NCI-H187 treated with DMSO at 0.1 percent for 48 hours (cell line): ENCODE measurements at regions not wholly inside any gene's neighbourhood (a gene's known extent, or its start where the extent isn't known, plus 50 kb on each side); places are given as distances from the start of the nearest gene placed in this dataset.
"Not testable (repeated sequence)": the region's sequence is repeated elsewhere in the genome, so short reads cannot be mapped to it uniquely, and the experiment has no call there.

ENCODE experiments used
- DNase-seq: peaks from one replicate; lab custom pipeline; 2025; lab: John Stamatoyannopoulos, UW

DNA sequence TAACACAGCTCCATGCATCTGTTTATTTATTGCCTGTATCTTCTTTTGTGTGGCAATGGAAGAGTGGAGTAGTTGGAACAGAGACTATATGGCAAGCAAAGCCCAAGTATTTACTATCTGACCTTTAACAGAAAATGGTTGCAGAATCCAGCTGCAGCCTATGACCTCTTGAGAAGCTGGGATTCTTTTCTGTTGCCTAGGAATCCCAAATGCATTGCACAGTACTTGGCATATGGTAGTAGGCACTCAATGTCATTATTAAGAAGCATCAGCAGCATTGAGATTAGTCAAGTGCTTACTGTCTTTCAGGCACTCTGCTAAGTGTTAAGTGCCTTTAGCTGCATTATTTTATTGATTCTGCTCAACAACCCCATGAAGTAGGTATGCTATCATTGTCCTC is 331.6 kb downstream of the CCDC85A start:
- peak; percentile 91 for DNase-seq

DNA sequence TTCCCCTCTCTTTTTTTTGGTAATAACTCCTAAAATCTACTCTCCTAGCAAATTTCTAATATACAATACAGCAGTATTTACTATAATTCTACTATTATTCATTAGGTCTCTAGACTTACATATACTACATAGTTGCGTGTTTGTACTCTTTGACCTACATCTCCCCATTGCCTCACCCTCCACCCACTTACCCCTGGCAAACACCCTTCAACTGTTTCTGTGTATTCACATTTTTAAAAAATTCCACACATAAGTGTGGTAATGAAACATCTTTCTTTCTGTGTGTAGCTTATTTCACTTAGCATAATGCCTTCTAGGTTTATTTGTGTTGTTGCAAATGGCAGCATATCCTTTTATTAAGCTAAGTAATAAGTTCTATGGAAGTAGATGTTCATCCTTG is 336.0 kb downstream of the CCDC85A start:
- no peak for DNase-seq

DNA sequence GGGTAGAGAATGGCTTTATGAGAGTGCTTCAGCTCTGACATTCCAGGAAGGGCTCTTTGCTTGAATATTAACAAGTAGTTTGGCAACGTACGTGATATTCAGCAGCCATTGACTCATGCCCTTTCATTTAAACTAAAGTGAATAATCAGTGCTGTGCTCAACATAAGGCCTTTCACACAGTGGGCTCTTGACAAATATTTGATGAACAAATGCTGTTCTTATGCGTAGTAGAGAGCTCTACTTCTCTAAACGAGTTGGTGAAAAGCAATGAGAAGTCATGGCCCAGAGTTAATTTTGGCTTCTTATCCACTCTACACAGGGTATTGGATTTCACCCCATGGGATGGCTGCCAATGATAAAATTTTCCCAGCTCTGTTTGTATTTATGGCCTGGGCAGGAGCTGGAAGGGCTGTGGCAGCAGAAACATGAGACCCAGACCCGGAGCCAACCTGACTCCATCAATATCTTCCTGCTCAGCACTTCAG is 338.9 kb downstream of the CCDC85A start:
- peak; percentile 87 for DNase-seq

DNA sequence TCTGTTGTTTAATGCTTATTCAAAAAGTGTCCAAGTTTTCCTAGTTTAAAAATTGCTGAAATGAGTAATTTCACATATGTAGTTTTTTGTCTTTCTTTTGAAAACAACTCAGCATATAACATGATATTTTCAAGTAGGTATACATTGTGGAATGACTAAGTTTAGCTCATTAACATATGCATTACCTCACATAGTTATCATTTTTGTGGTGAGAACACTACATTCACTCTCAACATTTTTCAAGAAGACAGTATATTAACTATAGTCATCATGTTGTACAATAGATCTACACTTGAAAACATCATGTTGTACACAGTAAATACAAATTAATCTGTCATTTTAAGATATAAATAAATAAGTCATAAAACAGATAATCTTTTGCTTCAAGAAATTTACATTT is 340.0 kb downstream of the CCDC85A start:
- no peak for DNase-seq

- no peak for DNase-seq
These were observed 348.1 kb downstream of the CCDC85A start for GRCh38 chr2:56531668-56532420.

DNA sequence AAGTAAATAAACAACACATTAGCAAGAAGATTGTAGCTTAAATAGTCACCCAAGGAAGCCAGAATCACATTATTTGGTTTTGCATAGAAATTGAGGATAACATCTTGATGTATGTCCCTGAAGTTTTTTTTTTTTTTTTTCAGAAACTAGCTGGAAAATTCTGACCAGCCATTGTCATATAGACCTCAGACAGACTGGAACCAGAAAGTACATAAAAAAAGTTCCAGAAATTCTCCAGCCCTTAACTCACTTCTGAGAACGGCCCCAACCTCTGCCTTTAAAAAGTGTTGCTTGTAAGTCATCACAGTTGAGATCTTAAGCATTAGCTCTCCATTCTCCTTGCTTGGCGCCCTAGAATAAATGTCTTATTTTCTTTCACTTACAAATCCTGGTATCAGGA is 350.5 kb downstream of the CCDC85A start:
- no peak for DNase-seq

DNA sequence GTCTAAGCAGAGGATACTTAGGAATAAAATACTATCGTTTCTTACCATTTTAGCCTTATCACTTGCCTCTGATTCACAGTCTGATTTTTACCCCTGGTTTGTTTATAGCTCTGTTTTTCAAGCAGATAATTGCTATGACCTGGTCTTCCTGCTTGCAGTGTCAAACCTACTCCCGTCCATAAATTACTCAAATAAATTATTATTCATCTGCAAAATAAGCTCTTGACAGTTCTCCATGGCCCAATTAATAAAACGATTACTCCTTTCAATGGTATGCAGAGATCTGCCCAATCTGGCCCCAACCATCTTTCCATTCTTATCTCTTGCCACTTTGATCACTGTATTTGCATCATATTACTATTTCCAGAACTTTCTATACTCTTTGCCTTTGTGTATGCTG is 354.0 kb downstream of the CCDC85A start:
- DNase-seq: no peak

DNA sequence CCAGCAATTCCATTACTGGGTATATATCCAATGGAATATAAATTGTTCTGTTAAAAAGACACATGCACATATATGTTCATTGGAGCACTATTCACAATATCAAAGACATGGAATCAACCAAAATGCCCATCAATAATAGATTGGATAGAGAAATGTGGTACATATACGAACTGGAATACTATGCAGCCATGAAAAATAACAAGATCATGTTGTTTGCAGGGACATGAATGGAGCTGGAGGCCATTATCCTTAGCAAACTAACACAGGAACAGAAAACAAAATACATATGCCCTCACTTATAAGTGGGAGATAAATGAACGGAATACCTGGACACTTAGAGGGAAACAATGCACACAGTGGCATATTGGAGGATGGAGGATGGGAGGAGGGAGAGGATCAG is 355.8 kb downstream of the CCDC85A start:
- no peak for DNase-seq

DNA sequence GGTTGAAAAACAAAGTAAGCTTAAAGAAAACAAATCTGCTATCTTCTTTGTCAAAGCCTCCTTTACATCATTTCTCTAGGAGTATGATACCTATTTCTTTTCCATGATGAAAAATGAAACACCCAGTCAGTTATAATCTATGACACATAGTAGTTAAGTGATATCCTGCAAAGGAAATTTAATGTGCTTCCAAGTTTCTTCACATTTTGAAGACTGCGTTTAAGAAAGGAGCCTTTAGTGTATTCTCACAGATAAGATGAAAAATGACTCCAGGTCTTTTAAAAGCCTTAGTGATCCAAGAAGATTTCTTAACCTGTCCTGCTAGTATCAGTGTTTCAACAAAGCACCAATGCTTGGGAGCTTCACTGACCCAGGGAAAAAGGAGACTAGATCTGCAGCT is 356.7 kb downstream of the CCDC85A start:
- DNase-seq: no peak

DNA sequence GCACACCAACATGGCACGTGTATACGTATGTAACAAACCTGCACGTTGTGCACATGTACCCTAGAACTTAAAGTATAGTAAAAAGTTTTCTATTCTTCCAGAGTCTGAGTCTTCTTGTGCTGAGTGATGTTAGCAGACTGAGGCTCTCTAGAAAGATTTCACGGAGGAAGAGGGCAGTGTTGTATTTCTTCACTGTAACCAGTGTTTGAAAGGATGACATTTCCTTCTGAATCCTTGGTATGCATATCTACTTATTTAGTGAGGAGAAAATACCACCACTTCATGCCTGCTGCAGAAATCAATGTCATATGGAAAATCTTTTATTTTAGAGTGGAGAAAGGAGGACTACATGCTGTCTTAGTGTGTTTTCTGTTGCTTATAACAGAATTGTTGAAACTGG is 357.1 kb downstream of the CCDC85A start:
- DNase-seq: no peak

- DNase-seq: no peak
These were observed 358.4 kb downstream of the CCDC85A start for GRCh38 chr2:56542213-56542612.

- DNase-seq: no peak
These were observed 381.4 kb downstream of the CCDC85A start for GRCh38 chr2:56565143-56565542.

DNA sequence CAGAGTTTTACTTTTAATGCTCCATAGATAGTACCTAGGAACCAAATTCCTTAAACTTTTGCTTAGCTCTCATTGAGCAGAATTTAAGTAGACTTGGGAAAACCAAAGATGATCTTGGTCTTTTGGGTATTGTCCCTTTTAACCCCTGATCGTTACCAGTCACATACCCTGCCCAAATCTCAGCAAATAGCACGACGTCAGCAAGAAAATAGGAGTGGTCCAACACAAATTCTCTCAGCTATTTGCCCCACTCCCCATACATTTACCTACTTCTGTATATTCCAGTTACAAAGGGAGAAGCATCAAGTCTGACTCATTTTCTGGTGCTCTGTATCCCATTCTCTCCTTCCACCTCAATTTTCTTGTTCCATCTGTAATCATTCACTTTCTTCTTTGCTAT is 387.3 kb downstream of the CCDC85A start:
- DNase-seq: no peak

DNA sequence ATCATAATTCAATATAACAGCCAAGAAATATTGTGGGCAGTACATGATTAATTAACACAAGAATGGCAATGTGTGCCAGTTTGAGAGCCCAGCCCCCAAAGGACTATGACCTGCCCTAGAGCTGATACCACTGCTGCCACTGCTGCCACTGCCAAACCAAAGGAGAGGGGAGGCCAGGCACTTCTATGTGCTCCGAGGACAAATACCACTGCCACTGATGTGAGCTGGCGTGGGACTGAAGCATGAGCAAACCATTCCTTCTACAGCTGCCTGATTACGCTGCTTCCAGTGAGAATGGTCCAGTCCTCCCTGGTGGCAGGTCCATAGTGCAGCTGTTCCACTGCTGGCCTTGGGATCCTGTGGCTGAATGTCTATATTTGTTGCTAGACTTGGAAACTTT is 392.2 kb downstream of the CCDC85A start:
- no peak for DNase-seq

DNA sequence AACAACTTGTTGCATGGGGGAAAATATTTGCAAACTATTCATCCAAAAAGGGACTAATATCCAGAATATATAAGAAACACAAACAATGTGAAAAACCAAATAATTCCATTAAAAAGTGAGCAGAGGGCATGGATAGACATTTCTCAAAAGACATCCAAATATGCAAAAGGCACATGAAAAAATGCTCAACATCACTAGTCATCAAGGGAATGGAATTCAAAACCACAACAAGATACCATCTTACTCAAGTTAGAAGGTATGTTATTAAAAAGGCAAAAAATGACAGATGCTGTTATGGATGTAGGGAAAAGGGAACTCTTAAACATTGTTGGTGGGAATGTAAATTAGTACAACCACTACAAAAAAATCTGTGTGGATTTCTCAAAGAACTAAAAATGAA is 396.5 kb downstream of the CCDC85A start:
- no peak for DNase-seq

GRCh38 chr2:56582570-56582969 is 398.8 kb downstream of the CCDC85A start:
- no peak for DNase-seq

DNA sequence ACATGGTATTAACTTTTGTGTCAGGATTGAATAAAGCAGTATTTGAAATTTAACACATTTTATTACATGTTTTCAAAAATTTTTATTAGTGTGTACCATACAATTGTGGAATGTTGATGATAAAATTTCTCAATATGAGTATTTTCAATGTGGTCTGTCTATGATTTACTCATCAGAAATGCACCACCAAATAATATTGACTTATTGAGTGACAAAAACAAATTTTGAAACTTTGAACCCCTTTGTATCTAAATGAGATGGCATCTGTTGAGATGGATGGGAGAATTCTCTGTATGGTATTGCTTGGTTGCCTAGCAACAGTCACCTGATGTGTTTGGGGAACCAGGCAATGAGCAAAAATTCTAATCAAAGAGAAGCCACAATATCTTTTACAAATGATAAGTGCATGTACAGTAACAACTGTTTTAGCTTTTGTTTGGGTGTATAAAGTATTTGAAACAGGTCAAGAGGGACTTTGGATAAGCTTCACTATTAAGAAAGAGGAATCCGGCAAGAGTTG is 400.1 kb downstream of the CCDC85A start:
- no peak for DNase-seq

DNA sequence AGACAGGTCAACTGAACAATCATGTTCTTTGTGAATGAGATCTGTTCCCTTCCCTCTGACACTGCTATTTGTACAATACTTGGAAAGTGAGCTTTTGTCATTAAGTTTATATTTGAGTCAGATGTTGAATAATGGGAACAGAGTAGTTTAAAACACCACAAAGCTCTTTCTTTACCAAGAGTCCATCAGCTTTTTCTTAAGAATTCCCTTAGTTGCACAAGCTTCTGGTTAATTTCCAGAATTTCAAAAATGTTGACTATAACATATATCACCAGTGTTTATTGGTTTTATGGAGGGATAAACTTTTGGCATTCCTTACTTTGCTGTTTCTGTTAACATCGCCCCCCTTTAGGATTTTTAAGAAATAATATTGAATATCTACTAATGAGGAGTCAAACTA is 403.7 kb downstream of the CCDC85A start:
- DNase-seq: no peak

- DNase-seq: no peak
These were observed 405.4 kb downstream of the CCDC85A start for GRCh38 chr2:56589194-56589593.

GRCh38 chr2:56589835-56590234 is 406.0 kb downstream of the CCDC85A start:
- no peak for DNase-seq

GRCh38 chr2:56590611-56591010 is 406.8 kb downstream of the CCDC85A start:
- no peak for DNase-seq

DNA sequence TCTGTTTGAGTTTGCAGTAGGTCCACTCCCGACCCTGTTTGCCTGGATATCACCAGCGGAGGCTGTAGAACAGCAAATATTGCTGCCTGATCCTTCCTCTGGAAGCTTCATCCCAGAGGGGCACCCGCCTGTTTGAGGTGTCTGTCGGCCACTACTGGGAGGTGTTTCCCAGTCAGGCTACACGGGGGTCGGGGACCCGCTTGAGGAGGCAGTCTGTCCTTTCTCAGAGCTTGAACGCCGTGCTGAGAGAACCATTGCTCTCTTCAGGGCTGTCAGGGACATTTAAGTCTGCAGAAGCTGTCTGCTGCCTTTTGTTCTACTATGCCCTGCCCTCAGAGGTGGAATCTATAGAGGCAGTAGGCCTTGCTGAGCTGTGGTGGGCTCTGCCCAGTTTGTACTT is 422.3 kb downstream of the CCDC85A start:
- not testable (repeated sequence) for DNase-seq

DNA sequence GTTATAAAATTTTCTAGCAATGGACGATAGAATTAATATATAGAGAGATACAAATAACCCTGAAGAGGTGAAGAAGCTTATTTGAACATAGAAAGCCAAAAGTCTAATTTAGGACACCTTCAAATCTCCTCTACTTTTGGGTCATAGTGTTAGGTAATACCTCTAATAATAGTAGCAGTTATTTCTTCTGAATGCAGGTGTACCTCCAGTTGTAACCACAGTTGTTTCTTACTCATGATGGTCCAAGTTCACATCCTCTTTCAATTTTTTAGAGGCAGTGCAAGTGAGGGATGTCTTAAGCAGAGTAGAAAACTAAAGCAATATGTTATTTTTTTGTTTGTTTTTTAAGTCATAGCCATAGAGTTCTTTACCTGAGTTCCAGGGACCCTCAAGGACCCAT is 429.5 kb downstream of the CCDC85A start:
- no peak for DNase-seq

GRCh38 chr2:56613920-56614319 is 430.1 kb downstream of the CCDC85A start:
- no peak for DNase-seq
